ENCODE measurements at regions not wholly inside any gene's neighbourhood (a gene's known extent, or its start where the extent isn't known, plus 50 kb on each side); places are given as distances from the start of the nearest gene placed in this dataset.

DNA sequence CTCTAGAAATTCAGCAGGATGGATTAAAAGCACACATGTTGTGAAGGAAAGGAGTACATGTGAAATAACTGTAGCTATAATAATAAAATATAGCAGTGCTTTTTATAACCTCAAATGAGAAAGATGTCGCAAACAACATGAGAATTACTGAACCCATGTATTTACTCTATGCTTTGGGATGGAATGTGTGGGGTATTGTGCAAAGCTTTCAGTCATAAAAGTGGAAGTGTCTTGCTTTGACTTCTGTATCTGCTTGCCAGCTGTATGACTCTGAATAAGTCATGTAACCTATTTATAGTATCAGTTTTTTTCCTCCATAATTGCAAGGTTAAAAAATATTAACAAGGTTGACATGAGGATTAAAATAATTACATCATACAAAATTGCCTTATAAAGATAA, 519.3 kb upstream of the CADM2 start:
- no peak for DNase-seq

- DNase-seq, result no peak
Observed at GRCh38 chr3:84440291-84440690, 518.5 kb upstream of the CADM2 start.

DNA sequence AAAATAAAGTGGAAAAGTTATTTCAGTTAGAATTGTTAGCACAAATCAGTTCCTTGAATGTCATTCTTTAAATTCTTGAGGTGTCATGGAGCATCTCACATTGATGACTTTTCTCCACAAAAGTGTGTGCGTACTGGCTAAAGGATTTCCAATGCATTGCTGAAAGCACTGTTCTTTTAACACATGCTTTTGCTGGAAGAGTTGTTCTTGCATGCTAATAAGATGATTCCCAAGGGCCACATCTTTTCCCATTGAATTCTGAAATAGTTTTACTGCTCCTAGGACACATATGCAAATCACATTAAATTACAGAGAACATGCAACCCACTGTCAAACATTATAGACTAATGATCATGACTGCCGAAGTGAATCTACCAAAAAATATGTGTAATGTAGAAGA, 516.3 kb upstream of the CADM2 start:
- no peak for DNase-seq

- DNase-seq, result no peak
Observed at GRCh38 chr3:84444726-84445521, 513.9 kb upstream of the CADM2 start.

DNA sequence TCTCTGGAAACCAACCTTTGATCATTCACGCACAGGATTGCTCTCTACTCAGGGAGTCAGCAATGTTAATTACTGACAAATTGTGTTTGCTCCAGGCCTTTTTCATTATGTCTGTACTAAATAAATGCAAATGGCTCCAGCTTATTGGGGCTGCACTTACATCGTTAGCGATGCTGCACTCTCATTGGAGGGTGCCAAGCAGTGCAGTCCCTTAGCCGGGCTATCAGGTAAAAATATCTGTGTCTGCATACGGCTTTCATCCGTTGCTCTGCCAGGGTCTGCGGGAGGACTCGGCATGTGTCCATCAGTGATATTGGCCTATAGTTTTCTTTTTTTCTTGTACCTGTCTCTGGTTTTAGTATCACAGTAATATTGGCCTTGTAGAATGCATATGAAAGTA, 471.5 kb upstream of the CADM2 start:
- DNase-seq, result peak; percentile 56

DNA sequence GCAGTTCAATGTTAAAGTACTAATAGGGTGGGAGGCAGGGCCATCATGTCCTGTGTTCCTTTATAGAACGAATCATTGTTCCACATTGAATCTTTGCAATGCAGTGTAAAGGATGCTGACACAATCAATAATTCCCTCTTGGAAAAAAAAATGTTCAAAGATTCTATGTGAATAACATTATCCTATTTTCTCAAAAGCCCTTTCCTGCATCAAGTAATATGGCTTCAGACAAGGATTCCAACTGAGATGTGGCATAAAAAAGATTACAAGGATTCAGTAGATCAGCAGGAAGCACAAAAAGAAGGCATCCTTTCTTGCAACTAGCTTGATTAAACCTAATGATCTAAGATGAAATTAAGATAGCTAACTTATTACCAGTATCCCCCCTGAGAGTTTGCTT, 454.0 kb upstream of the CADM2 start:
- no peak for DNase-seq

DNA sequence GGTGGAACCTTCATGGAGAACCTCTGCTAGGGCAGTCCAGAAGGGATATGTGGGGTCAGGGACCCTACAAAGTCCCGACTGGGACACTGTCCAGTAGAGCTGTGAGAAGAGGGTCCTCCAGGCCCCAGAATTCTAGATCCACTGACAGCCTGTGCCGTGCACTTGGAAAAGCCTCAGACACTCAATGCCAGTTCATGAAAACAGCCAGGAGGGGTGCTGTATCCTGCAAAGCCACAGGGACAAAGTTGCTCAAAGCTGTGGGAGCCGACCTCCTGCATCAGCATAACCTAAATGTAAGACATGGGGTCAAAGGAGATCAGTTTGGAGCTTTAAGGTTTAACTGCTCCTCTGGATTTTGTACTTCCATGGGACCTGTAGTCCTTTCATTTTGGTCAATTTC, 448.8 kb upstream of the CADM2 start:
- DNase-seq, result no peak

GRCh38 chr3:84522893-84523292, 435.9 kb upstream of the CADM2 start:
- no peak for DNase-seq

DNA sequence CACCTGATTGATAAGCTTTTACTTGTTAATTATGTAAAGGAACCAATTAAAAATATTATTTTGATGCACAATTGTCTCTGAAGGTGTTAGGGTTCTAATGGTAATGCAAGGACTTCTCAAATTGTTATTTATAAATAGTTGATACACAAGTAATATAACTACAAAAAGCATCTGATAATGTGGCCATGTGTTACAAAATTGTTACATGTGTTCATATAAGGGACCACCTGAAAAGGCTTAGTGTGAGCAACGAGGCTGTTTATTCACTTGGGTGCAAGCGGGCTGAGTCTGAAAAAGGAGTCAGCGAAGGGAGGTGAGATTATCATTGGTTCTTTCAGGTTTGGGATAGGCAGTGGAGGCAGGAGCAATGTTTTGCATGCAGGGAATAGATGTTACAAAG, 421.9 kb upstream of the CADM2 start:
- DNase-seq, result no peak

DNA sequence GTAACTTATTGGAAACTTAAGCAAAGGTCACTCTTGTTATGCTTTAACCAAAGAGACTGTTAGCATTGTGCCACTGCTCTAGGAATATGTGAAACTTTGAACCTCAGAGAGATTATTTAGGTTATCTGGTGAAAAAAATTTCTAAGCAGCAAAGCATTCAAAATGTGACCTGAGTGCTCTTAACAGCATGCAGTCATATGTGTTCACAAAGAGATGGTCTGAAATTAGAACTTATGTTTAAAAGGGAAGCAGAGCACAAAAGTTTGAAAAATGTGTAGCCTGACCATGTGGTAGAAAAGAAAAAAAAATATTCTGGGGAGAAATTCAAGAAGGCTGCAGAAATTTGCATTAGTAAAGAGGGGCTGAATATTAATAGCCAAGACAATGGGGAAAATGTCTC, 420.2 kb upstream of the CADM2 start:
- no peak for DNase-seq

DNA sequence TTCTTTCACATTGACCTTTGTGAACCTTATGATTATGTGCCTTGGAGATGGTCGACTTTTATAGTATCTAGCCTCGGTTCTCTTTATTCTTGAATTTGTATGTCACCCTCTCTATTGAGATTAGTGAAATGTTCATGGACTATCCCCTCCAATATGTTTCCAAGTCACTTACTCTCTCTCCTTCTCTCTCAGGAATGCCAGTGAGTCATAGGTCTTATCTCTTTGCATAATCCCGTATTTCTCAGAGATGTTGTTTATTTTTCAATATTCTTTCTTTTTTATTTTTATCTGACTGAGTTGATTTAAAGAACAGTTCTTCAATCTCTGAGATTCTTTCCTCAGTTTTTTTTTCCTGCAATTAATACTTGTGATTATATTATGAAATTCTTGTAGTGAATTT, 411.6 kb upstream of the CADM2 start:
- no peak for DNase-seq

DNA sequence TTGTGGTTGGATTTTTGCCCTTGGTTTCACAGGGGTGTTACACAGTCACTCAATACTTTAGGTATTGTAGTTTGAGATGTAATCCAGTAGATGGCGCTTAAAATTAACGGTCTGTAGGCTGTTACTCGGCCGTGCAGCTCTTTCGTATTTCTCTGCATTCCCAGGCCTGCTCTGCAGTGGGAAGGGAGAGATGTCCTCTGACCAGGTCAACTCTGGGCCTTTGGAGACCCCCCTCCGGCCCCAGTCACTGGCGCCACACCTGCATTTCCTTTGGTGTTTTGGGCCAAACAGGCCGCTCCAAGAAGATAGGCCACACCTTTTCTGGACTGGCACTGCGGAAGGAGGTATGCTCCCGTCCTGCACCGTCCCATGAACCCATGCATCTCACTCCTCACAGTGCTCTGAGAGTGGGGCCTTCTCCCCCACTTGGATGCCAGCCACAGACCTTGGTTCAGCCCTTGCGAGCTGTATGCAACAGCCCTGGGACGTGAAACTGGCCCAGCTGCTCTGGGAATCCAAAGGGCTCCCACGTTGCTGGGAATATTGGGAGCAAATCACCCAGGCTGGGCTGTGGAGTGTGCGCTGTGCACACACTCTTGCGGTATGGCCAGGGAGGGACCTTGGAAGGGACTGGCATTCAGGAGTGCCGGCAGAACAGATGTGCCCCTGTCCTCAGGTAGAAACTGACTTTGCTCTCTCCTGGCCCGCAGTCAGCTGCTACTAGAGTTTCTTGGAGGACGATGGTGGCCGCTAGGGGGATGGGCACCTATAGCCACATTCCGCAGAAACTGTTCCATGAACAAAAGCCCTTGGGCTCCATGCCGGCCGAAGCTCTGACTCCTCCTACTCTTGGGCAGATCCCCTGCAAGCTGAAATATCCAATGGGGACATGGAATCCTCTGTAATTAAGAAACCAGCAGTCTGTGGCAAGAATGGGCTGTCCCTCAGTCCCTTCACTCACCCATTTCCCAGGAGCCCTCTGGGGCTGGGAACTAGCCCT, 410.5 kb upstream of the CADM2 start:
- DNase-seq, result peak; percentile 79

DNA sequence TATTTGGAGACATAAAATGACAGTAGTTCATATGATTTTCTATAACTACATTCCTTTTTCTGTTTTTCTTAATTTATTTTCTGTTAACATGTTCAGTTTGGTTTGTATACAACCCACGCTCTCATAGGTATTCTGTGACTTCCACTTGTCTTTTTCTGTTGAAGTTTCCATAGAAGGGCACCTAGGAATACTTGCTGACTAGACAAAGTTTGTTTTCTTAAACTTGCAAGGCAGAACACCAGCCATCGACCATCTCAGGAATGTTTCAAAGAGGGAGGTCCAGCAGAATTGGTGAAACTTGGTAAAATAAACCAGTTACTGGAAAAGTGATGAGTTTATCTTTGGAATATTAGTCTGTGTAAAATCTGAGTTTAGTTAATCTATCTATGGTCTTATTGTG, 403.2 kb upstream of the CADM2 start:
- DNase-seq, result no peak

GRCh38 chr3:84566256-84566655, 392.5 kb upstream of the CADM2 start:
- no peak for DNase-seq

- DNase-seq, result no peak
Observed at GRCh38 chr3:84567796-84568195, 391.0 kb upstream of the CADM2 start.

GRCh38 chr3:84573962-84574361, 384.8 kb upstream of the CADM2 start:
- no peak for DNase-seq

DNA sequence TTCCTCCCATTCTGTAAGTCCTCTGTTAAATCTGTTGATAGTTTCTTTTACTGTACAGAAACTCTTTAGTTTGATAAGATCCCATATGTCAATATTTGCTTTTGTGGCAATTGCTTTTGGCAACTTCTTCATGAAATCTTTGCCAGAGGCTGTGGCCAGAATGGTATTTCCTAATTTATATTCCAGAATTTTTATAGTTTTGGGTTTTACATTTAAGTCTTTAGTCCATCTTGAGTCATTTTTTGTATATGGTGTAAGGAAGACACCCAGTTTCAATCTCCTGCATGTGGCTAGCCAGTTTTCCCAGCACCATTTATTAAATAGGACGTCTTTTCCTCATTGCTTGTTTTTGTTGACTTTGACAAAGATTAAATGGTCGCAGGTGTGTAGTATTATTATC, 372.4 kb upstream of the CADM2 start:
- no peak for DNase-seq

GRCh38 chr3:84600703-84601225, 358.0 kb upstream of the CADM2 start:
- DNase-seq, result no peak

GRCh38 chr3:84601303-84601702, 357.5 kb upstream of the CADM2 start:
- DNase-seq, result no peak

DNA sequence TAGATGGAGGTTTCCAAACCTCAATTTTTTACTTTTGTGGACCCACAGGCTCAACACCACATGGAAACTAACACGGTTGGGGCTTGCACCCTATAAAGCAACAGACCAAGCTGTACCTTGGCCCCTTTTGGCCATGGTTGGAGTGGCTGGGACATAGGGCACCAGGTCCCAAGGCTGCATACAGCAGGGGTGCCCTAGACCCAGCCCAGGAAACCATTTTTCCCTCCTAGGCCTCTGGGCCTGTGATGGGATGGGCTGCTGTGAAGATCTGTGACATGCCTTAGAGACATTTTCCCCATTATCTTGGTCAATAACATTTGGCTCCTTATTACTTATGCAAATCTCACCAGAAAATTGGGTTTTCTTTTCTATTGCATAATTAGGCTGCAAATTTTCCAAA, 337.0 kb upstream of the CADM2 start:
- DNase-seq, result no peak

DNA sequence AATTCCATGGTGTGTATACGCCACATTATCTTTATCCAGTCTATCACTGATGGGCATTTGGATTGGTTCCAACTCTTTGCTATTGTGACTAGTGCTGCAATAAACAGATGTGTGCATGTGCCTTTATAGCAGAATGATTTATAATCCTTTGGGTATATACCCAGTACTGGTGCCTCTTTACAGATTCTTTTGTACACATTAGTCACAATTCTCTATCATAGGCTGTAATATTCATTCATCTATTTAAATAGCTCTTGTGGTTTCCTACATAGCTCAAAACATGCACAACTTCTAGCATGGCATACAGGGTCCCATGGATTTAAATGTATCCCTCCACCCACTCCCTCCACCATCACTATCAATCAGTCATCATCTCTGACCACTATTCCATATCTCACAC, 324.1 kb upstream of the CADM2 start:
- no peak for DNase-seq

- no peak for DNase-seq
Observed at GRCh38 chr3:84637272-84637671, 321.5 kb upstream of the CADM2 start.

GRCh38 chr3:84666468-84666867, 292.3 kb upstream of the CADM2 start:
- no peak for DNase-seq

GRCh38 chr3:84679211-84679610, 279.6 kb upstream of the CADM2 start:
- no peak for DNase-seq
